Endothelial cell of umbilical vein (primary cell): ENCODE measurements at regions not wholly inside any gene's neighbourhood (a gene's known extent, or its start where the extent isn't known, plus 50 kb on each side); places are given as distances from the start of the nearest gene placed in this dataset.

Experiments used
- BruUV-seq: library from RNA; stranded (reverse); fragments of 400-500 nt; replicated peaks from 2 replicates; lab custom pipeline; 2021; lab: Mats Ljungman, UMichigan
- CTCF ChIA-PET: fragments of 300-600, 350-600 bp; sonication (Branson Sonifier 250); formaldehyde crosslinking; loops from one replicate; lab custom pipeline; 2021; ENCODE audit warnings: antibody characterized with exemption, inconsistent platforms; lab: Charles Lee
- POLR2A ChIA-PET: fragments of 300-600, 350-600 bp; sonication (Branson Sonifier 250); formaldehyde crosslinking; loops from one replicate; lab custom pipeline; 2021; ENCODE audit warnings: antibody characterized with exemption, inconsistent platforms; lab: Charles Lee
- DNase-seq: peaks from one replicate; pipeline ENCODE4 v3.0.0-alpha.2; 2011; ENCODE audit warnings: low read depth, low spot score
- FAIRE-seq: peaks from 2 replicates; lab custom pipeline; 2011; peaks lifted over from hg19 to GRCh38; lab: Jason Lieb, UNC
- H2AFZ ChIP-seq: 2 replicates; pipeline ENCODE4 v1.6.0; 2012; ENCODE audit warnings: low read depth, low read length, control low read depth, inconsistent platforms
- H3K27ac ChIP-seq: 2 replicates; pipeline ENCODE4 v1.5.1; 2011; ENCODE audit warnings: low read depth, mild to moderate bottlenecking, control low read depth, low read length, moderate library complexity; ENCODE audit not compliant: insufficient read depth
- H3K27me3 ChIP-seq, 2 experiments: 2 replicates each; pipeline versions ENCODE4 v1.6.0 to v1.6.1; 2011; ENCODE audit warnings: low read length in 2 of 2, mixed read lengths in 1 of 2; ENCODE audit not compliant: control insufficient read depth in 2 of 2, insufficient read depth in 2 of 2
- H3K36me3 ChIP-seq, 2 experiments: 2 replicates in 1 of 2; 3 replicates in 1 of 2; pipeline ENCODE4 v1.5.1; 2011; ENCODE audit warnings: low read length in 2 of 2, mild to moderate bottlenecking in 1 of 2, moderate library complexity in 1 of 2; ENCODE audit not compliant: control insufficient read depth in 2 of 2, insufficient read depth in 2 of 2; ENCODE audit errors: extremely low read depth in 1 of 2
- H3K4me1 ChIP-seq: 3 replicates; pipeline ENCODE4 v1.5.1; 2011; ENCODE audit warnings: mild to moderate bottlenecking, low read length; ENCODE audit not compliant: control insufficient read depth, insufficient read depth; ENCODE audit errors: extremely low read depth
- H3K4me2 ChIP-seq: 2 replicates; pipeline ENCODE4 v1.6.1; 2011; ENCODE audit warnings: low read length, control low read depth, mixed read lengths; ENCODE audit not compliant: insufficient read depth
- H3K4me3 ChIP-seq, 3 experiments: fragments of 200-600 bp in 1 of 3; sonication (generic), shearing (Covaris generic) in 1 of 3; replicated peaks in 1 of 3; 2 replicates each; pipeline ENCODE4 v1.5.1; 2011 to 2016; ENCODE audit warnings: control low read depth in 3 of 3, low read length in 3 of 3, mild to moderate bottlenecking in 2 of 3, inconsistent platforms in 1 of 3, low read depth in 1 of 3, moderate library complexity in 1 of 3; ENCODE audit not compliant: insufficient read depth in 1 of 3
- H3K79me2 ChIP-seq: 2 replicates; pipeline ENCODE4 v1.6.0; 2012; ENCODE audit warnings: low read length, inconsistent platforms; ENCODE audit not compliant: control insufficient read depth, insufficient read depth
- H3K9ac ChIP-seq: replicated peaks from 2 replicates; pipeline ENCODE3; 2011; ENCODE audit warnings: low read length, control low read depth; ENCODE audit not compliant: insufficient read depth; ENCODE audit errors: extremely low read depth
- H3K9me1 ChIP-seq: replicated peaks from 3 replicates; pipeline ENCODE4 v1.6.0; 2011; ENCODE audit warnings: mild to moderate bottlenecking, low read length; ENCODE audit not compliant: control insufficient read depth, insufficient read depth; ENCODE audit errors: extremely low read depth
- H3K9me3 ChIP-seq: replicated peaks from 2 replicates; pipeline ENCODE4 v1.5.1; 2012; ENCODE audit warnings: low read length, inconsistent platforms; ENCODE audit not compliant: control insufficient read depth, insufficient read depth
- H4K20me1 ChIP-seq: replicated peaks from 2 replicates; pipeline ENCODE3; 2011; ENCODE audit warnings: mild to moderate bottlenecking, low read length; ENCODE audit not compliant: control insufficient read depth, insufficient read depth; ENCODE audit errors: extremely low read depth
- CTCF ChIP-seq, 2 donors: IDR thresholded peaks; 1 replicate in 1 of 2; 2 replicates in 1 of 2; pipeline ENCODE4 v1.5.1; 2011; ENCODE audit warnings: low read length in 2 of 2, mild to moderate bottlenecking in 2 of 2, moderate library complexity in 2 of 2, control low read depth in 1 of 2, inconsistent platforms in 1 of 2, low read depth in 1 of 2; ENCODE audit not compliant: insufficient read depth in 1 of 2; ENCODE audit errors: extremely low read depth in 1 of 2
- EZH2 ChIP-seq: IDR thresholded peaks from 2 replicates; pipeline ENCODE4 v1.6.1; 2012; ENCODE audit warnings: borderline replicate concordance, low read depth, mild to moderate bottlenecking, moderate library complexity, low read length, inconsistent platforms; ENCODE audit not compliant: severe bottlenecking
- FOS ChIP-seq: IDR thresholded peaks from 2 replicates; pipeline ENCODE4 v1.6.1; 2011; ENCODE audit warnings: mild to moderate bottlenecking, low read length, moderate library complexity, borderline replicate concordance; ENCODE audit not compliant: insufficient read depth
- GATA2 ChIP-seq: IDR thresholded peaks from 2 replicates; pipeline ENCODE4 v1.7.0; 2011; ENCODE audit warnings: low read depth, mild to moderate bottlenecking, moderate library complexity, mixed read lengths, low read length; ENCODE audit not compliant: insufficient read length, insufficient read depth
- JUN ChIP-seq: IDR thresholded peaks from 2 replicates; pipeline ENCODE4 v1.6.1; 2011; ENCODE audit warnings: borderline replicate concordance, low read depth; ENCODE audit not compliant: insufficient read length, insufficient read depth
- MAX ChIP-seq: IDR thresholded peaks from 2 replicates; pipeline ENCODE4 v1.6.1; 2011; ENCODE audit not compliant: insufficient read depth, insufficient read length
- MYC ChIP-seq: IDR thresholded peaks from one replicate; pipeline ENCODE4 v1.6.1; 2011; ENCODE audit warnings: mild to moderate bottlenecking, low read depth, low read length
- POLR2A ChIP-seq: IDR thresholded peaks from 2 replicates; pipeline ENCODE4 v1.6.1; 2012; ENCODE audit warnings: low read depth, mild to moderate bottlenecking, control low read depth, low read length
- POLR2AphosphoS5 ChIP-seq: IDR thresholded peaks from 2 replicates; pipeline ENCODE4 v1.6.1; 2012; ENCODE audit warnings: low read depth, mild to moderate bottlenecking, control low read depth, low read length, moderate library complexity; ENCODE audit not compliant: insufficient read depth
- dilution Hi-C: fragments of 300-500 bp; cut with MboI; formaldehyde crosslinking; loops from one replicate; pipeline ENCODE4 v1.15.0; 2019; ENCODE audit warnings: low sequenced_read_pairs; ENCODE audit not compliant: extremely low pct_ligation_motif_present
- intact Hi-C: fragments of 100-400 bp; cut with micrococcal nuclease; formaldehyde crosslinking; loops from one replicate; pipeline ENCODE4 v1.10.0; 2022

GRCh38 chr20:53706008-53706465 is 112.4 kb upstream of the ZNF217 start:
- H3K4me2 ChIP-seq, result no peak overlapping the region
- FAIRE-seq (no peak), DNase-seq (no peak)
- H3K27ac ChIP-seq, result no peak overlapping the region
- dilution Hi-C loops (no loop called here), intact Hi-C loops (no loop called here)
- H3K27me3 ChIP-seq, result no peaks in the 10 kb centered on the region
- no peaks in the 10 kb centered on the region for H3K4me1 ChIP-seq
- H4K20me1 ChIP-seq, result no peaks in the 10 kb centered on the region
- H3K4me3 ChIP-seq, result no peak overlapping the region
- H3K9me1 ChIP-seq, result no peaks in the 10 kb centered on the region
- TF ChIP-seq CTCF (IDR thresholded peaks at IDR 0.05; ENCODE audit: extremely low read depth in 1 of 2, insufficient read depth in 1 of 2, low read depth in 1 of 2, low read length in 2 of 2), result no peak
- no peak for TF ChIP-seq MYC
- no peak for TF ChIP-seq EZH2
- TF ChIP-seq MAX, result no peak
- no peak for TF ChIP-seq POLR2AphosphoS5
- TF ChIP-seq GATA2, result no peak
- no peak for TF ChIP-seq FOS
- no peak for TF ChIP-seq POLR2A
- TF ChIP-seq JUN, result no peak
- BruUV-seq, result no TSS peak
- H3K9ac ChIP-seq, result no peak overlapping the region
- no peaks in the 10 kb centered on the region for H3K9me3 ChIP-seq
- H3K36me3 ChIP-seq, result no peaks in the 10 kb centered on the region
- ChIA-PET POLR2A (no interaction called here), CTCF (interaction anchor here (0.6 kb wide), 1 partner anchor 220 kb away, joined by 3 read pairs; no protein-coding TSS in a partner anchor)
- no peak overlapping the region for H2AFZ ChIP-seq
- no peaks in the 10 kb centered on the region for H3K79me2 ChIP-seq
